ENCODE measurements at regions not wholly inside any gene's neighbourhood (a gene's known extent, or its start where the extent isn't known, plus 50 kb on each side); places are given as distances from the start of the nearest gene placed in this dataset.

DNA sequence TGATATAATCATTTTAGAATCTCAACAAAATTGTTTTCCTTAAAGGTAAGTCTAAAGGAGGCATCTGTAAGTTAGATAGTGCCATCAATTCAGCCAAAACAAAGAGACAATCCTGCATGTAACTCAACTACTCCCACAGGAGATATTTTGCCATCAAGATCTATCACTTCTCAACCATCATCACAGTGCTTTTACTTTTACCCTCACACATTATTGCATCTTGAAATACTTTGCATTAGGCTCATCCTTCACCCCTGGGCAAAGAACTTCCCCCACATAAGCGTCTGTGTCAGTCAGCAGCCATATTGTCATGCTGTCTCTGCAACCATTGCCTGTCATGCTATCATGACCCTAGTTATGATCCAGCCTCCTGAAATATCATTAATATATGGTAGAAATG is 54.9 kb upstream of the NLGN1 start:
- DNase-seq (no peak), ATAC-seq (ENCODE audit: insufficient read depth, low FRiP score) (no peak)
- TF ChIP-seq, protein P1, sequence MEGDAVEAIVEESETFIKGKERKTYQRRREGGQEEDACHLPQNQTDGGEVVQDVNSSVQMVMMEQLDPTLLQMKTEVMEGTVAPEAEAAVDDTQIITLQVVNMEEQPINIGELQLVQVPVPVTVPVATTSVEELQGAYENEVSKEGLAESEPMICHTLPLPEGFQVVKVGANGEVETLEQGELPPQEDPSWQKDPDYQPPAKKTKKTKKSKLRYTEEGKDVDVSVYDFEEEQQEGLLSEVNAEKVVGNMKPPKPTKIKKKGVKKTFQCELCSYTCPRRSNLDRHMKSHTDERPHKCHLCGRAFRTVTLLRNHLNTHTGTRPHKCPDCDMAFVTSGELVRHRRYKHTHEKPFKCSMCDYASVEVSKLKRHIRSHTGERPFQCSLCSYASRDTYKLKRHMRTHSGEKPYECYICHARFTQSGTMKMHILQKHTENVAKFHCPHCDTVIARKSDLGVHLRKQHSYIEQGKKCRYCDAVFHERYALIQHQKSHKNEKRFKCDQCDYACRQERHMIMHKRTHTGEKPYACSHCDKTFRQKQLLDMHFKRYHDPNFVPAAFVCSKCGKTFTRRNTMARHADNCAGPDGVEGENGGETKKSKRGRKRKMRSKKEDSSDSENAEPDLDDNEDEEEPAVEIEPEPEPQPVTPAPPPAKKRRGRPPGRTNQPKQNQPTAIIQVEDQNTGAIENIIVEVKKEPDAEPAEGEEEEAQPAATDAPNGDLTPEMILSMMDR (IDR thresholded peaks at IDR 0.05; ENCODE audit: control extremely low read depth, extremely low read depth) = no peak
- Histone ChIP-seq H3K27me3 (ENCODE audit: control insufficient read depth in 3 of 3, insufficient read depth in 3 of 3, low read length in 2 of 3) (no peaks in the 10 kb centered on the region), H3K9ac (ENCODE audit: insufficient read depth in 1 of 2, low read length in 2 of 2) (no peak overlapping the region), H3K27ac (ENCODE audit: low read depth in 1 of 2, low read length in 1 of 2) (no peak overlapping the region), H3K36me3 (ENCODE audit: control insufficient read depth in 4 of 4, insufficient read depth in 4 of 4, low read length in 4 of 4) (no peaks in the 10 kb centered on the region), H3K4me3 (no peak overlapping the region), H3K9me3 (ENCODE audit: control insufficient read depth in 4 of 4, insufficient read depth in 3 of 4, low read length in 3 of 4) (no peaks in the 10 kb centered on the region), H3K4me1 (ENCODE audit: control insufficient read depth in 5 of 5, insufficient read depth in 5 of 5, low read length in 5 of 5) (no peaks in the 10 kb centered on the region)
- WGBS, 2 donors = 86 to 91% methylated on average over 1 of the region's 1 CpG

- Histone ChIP-seq H3K4me3 (no peak overlapping the region), H3K9ac (ENCODE audit: insufficient read depth in 1 of 2, low read length in 2 of 2) (no peak overlapping the region), H3K36me3 (ENCODE audit: control insufficient read depth in 4 of 4, insufficient read depth in 4 of 4, low read length in 4 of 4) (no peaks in the 10 kb centered on the region), H3K9me3 (ENCODE audit: control insufficient read depth in 4 of 4, insufficient read depth in 3 of 4, low read length in 3 of 4) (no peaks in the 10 kb centered on the region), H3K27me3 (ENCODE audit: control insufficient read depth in 3 of 3, insufficient read depth in 3 of 3, low read length in 2 of 3) (no peaks in the 10 kb centered on the region), H3K27ac (ENCODE audit: low read depth in 1 of 2, low read length in 1 of 2) (no peak overlapping the region), H3K4me1 (ENCODE audit: control insufficient read depth in 5 of 5, insufficient read depth in 5 of 5, low read length in 5 of 5) (no peaks in the 10 kb centered on the region)
- whole genome bisulfite sequencing, 2 donors = 57 to 64% methylated on average over 2 of the region's 2 CpGs
- TF ChIP-seq, protein P1 (IDR thresholded peaks at IDR 0.05; ENCODE audit: control extremely low read depth, extremely low read depth) = no peak
- DNase-seq (peak in 1 of 3 donors; percentile 14), ATAC-seq (ENCODE audit: insufficient read depth, low FRiP score) (no peak)
These were observed 56.9 kb upstream of the NLGN1 start for GRCh38 chr3:173340626-173341025.

DNA sequence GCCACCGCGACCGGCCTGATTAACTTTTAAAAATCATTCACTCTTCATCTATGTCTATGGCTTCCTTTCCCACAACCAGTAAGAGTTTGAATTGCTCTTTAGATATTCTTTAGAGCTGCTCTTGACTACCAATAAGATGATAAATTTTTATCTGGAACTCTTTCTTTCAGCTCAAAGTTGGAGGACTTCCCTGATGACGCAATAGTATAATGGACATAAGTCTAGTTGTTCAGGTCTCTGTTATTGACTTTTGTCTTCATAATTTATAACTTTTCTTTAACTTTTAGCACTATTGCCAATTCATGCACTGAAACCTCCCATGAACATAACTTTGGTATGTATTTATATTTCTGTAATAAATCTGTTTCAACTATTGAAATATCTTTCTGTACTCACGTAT is 61.3 kb upstream of the NLGN1 start:
- 92% methylated on average over 5 of the region's 5 CpGs for WGBS, 2 donors
- TF ChIP-seq, protein P1 (IDR thresholded peaks at IDR 0.05; ENCODE audit: control extremely low read depth, extremely low read depth) = no peak
- no peak overlapping the region for H3K9ac ChIP-seq (ENCODE audit: insufficient read depth in 1 of 2, low read length in 2 of 2)
- no peaks in the 10 kb centered on the region for H3K9me3 ChIP-seq (ENCODE audit: control insufficient read depth in 4 of 4, insufficient read depth in 3 of 4, low read length in 3 of 4)
- no peaks in the 10 kb centered on the region for H3K27me3 ChIP-seq (ENCODE audit: control insufficient read depth in 3 of 3, insufficient read depth in 3 of 3, low read length in 2 of 3)
- H3K27ac ChIP-seq (ENCODE audit: low read depth in 1 of 2, low read length in 1 of 2) = no peak overlapping the region
- DNase-seq = no peak
- no peak for ATAC-seq (ENCODE audit: insufficient read depth, low FRiP score)
- H3K4me1 ChIP-seq (ENCODE audit: control insufficient read depth in 5 of 5, insufficient read depth in 5 of 5, low read length in 5 of 5) = no peaks in the 10 kb centered on the region
- H3K4me3 ChIP-seq = no peak overlapping the region
- no peaks in the 10 kb centered on the region for H3K36me3 ChIP-seq (ENCODE audit: control insufficient read depth in 4 of 4, insufficient read depth in 4 of 4, low read length in 4 of 4)

- Histone ChIP-seq H3K36me3 (ENCODE audit: control insufficient read depth in 4 of 4, insufficient read depth in 4 of 4, low read length in 4 of 4) (no peaks in the 10 kb centered on the region), H3K4me3 (no peak overlapping the region), H3K27ac (ENCODE audit: low read depth in 1 of 2, low read length in 1 of 2) (no peak overlapping the region), H3K4me1 (ENCODE audit: control insufficient read depth in 5 of 5, insufficient read depth in 5 of 5, low read length in 5 of 5) (no peaks in the 10 kb centered on the region), H3K27me3 (ENCODE audit: control insufficient read depth in 3 of 3, insufficient read depth in 3 of 3, low read length in 2 of 3) (no peaks in the 10 kb centered on the region), H3K9ac (ENCODE audit: insufficient read depth in 1 of 2, low read length in 2 of 2) (no peak overlapping the region), H3K9me3 (ENCODE audit: control insufficient read depth in 4 of 4, insufficient read depth in 3 of 4, low read length in 3 of 4) (no peaks in the 10 kb centered on the region)
- TF ChIP-seq, protein P1 (IDR thresholded peaks at IDR 0.05; ENCODE audit: control extremely low read depth, extremely low read depth) = no peak
- WGBS, 2 donors = 56 to 57% methylated on average over 3 of the region's 3 CpGs
- DNase-seq (no peak), ATAC-seq (ENCODE audit: insufficient read depth, low FRiP score) (no peak)
These were observed 91.4 kb upstream of the NLGN1 start for GRCh38 chr3:173306110-173306509.
